HEK293 (cell line): ENCODE measurements at regions not wholly inside any gene's neighbourhood (a gene's known extent, or its start where the extent isn't known, plus 50 kb on each side); places are given as distances from the start of the nearest gene placed in this dataset.
A peak's percentile ranks its signal among the peaks of the same experiment; 100 is the strongest.

Experiments
- CTCF ChIA-PET: fragments of 350-600 bp; formaldehyde crosslinking; extraction: SDS; loops from one replicate; lab custom pipeline; 2021; ENCODE audit warnings: antibody characterized with exemption; lab: Yijun Ruan, JAX
- POLR2A ChIA-PET: fragments of 300-600 bp; formaldehyde crosslinking; extraction: SDS; loops from one replicate; lab custom pipeline; 2020; ENCODE audit warnings: antibody characterized with exemption, inconsistent platforms; lab: Yijun Ruan, JAX
- H3K27ac ChIP-seq: fragments of 200-500 bp; sonication (Bioruptor generic); 2 replicates; pipeline ENCODE4 v1.5.1; 2014; ENCODE audit warnings: low read depth, low read length, control low read depth, inconsistent platforms; ENCODE audit errors: extremely low read depth
- H3K36me3 ChIP-seq, 2 experiments: fragments of 200-500 bp in 1 of 2; sonication (Bioruptor generic) in 1 of 2; 1 replicate in 1 of 2; 2 replicates in 1 of 2; pipeline ENCODE4 v1.5.1; 2014 to 2017; ENCODE audit warnings: inconsistent platforms in 2 of 2, low read length in 2 of 2; ENCODE audit not compliant: control insufficient read depth in 2 of 2, insufficient read depth in 1 of 2
- H3K4me1 ChIP-seq: fragments of 200-500 bp; sonication (Bioruptor generic); 2 replicates; pipeline ENCODE4 v1.5.1; 2014; ENCODE audit warnings: mild to moderate bottlenecking, low read length, inconsistent platforms; ENCODE audit not compliant: control insufficient read depth, insufficient read depth
- H3K4me3 ChIP-seq: 2 replicates; pipeline ENCODE4 v1.5.1; 2011; ENCODE audit warnings: low read depth, mild to moderate bottlenecking, control low read depth, low read length, moderate library complexity
- H3K9me3 ChIP-seq: fragments of 200-500 bp; sonication (Bioruptor generic); 2 replicates; pipeline ENCODE4 v1.5.1; 2014; ENCODE audit warnings: low read depth, low read length, inconsistent platforms; ENCODE audit not compliant: control insufficient read depth, insufficient read depth
- EGR2 ChIP-seq: fragments of 450-650 bp; formaldehyde crosslinking; IDR thresholded peaks from 2 replicates; pipeline ENCODE4 v1.5.1; 2016; ENCODE audit warnings: low read depth, missing biosample characterization, missing genetic modification characterization
- HOXD13 ChIP-seq: sonication (generic); formaldehyde crosslinking; IDR thresholded peaks from 2 replicates; pipeline ENCODE4 v1.8.0; 2022; ENCODE audit warnings: missing genetic modification reagents, borderline replicate concordance
- IKZF3 ChIP-seq: fragments of 450-650 bp; IDR thresholded peaks from 2 replicates; pipeline ENCODE4 v1.5.0; 2018; ENCODE audit warnings: missing biosample characterization, mild to moderate bottlenecking, missing genetic modification characterization, moderate library complexity
- KLF16 ChIP-seq: fragments of 450-650 bp; formaldehyde crosslinking; IDR thresholded peaks from 2 replicates; pipeline ENCODE4 v1.5.1; 2017; ENCODE audit warnings: missing biosample characterization, missing genetic modification characterization
- KLF17 ChIP-seq: fragments of 450-650 bp; formaldehyde crosslinking; IDR thresholded peaks from 2 replicates; pipeline ENCODE4 v1.5.1; 2016; ENCODE audit warnings: missing biosample characterization, missing genetic modification characterization
- SCRT2 ChIP-seq: fragments of 450-650 bp; formaldehyde crosslinking; IDR thresholded peaks from 2 replicates; pipeline ENCODE4 v1.5.1; 2016; ENCODE audit warnings: missing biosample characterization, missing genetic modification characterization
- SP7 ChIP-seq: fragments of 450-650 bp; formaldehyde crosslinking; IDR thresholded peaks from 2 replicates; pipeline ENCODE4 v1.5.1; 2016; ENCODE audit warnings: missing biosample characterization, missing genetic modification characterization
- WT1 ChIP-seq: fragments of 450-650 bp; formaldehyde crosslinking; IDR thresholded peaks from 2 replicates; pipeline ENCODE4 v1.5.1; 2016; ENCODE audit warnings: missing biosample characterization, missing genetic modification characterization
- ZEB2 ChIP-seq: fragments of 450-650 bp; formaldehyde crosslinking; IDR thresholded peaks from 2 replicates; pipeline ENCODE4 v1.5.1; 2016; ENCODE audit warnings: missing biosample characterization, missing genetic modification characterization
- ZNF112 ChIP-seq: fragments of 450-650 bp; formaldehyde crosslinking; IDR thresholded peaks from 2 replicates; pipeline ENCODE4 v1.5.0; 2017; ENCODE audit warnings: missing biosample characterization, missing genetic modification characterization
- ZNF174 ChIP-seq: fragments of 450-650 bp; formaldehyde crosslinking; IDR thresholded peaks from 2 replicates; pipeline ENCODE4 v1.5.0; 2017; ENCODE audit warnings: missing biosample characterization, mild to moderate bottlenecking, missing genetic modification characterization
- ZNF18 ChIP-seq: fragments of 450-650 bp; formaldehyde crosslinking; IDR thresholded peaks from 2 replicates; pipeline ENCODE4 v1.5.1; 2016; ENCODE audit warnings: missing biosample characterization, missing genetic modification characterization
- ZNF248 ChIP-seq: fragments of 450-650 bp; formaldehyde crosslinking; IDR thresholded peaks from 2 replicates; pipeline ENCODE4 v1.5.1; 2017; ENCODE audit warnings: missing biosample characterization, missing genetic modification characterization
- ZNF274 ChIP-seq, 2 experiments: fragments of 200-500 bp in 1 of 2; fragments of 450-650 bp in 1 of 2; sonication (Bioruptor generic) in 1 of 2; formaldehyde crosslinking in 1 of 2; IDR thresholded peaks; 2 replicates each; pipeline versions ENCODE4 v1.5.1 to v1.6.1; 2014 to 2016; ENCODE audit warnings: borderline replicate concordance in 1 of 2, inconsistent platforms in 1 of 2, low read length in 1 of 2, missing biosample characterization in 1 of 2, missing genetic modification characterization in 1 of 2
- ZNF37A ChIP-seq: fragments of 450-650 bp; IDR thresholded peaks from 2 replicates; pipeline ENCODE4 v1.5.1; 2018; ENCODE audit warnings: missing biosample characterization, missing genetic modification characterization
- ZNF398 ChIP-seq: fragments of 450-650 bp; formaldehyde crosslinking; IDR thresholded peaks from 2 replicates; pipeline ENCODE4 v1.5.1; 2017; ENCODE audit warnings: missing biosample characterization, missing genetic modification characterization
- ZNF433 ChIP-seq: fragments of 450-650 bp; formaldehyde crosslinking; IDR thresholded peaks from 2 replicates; pipeline ENCODE4 v1.5.1; 2016; ENCODE audit warnings: missing biosample characterization, missing genetic modification characterization, low read depth
- ZNF488 ChIP-seq: fragments of 450-650 bp; formaldehyde crosslinking; IDR thresholded peaks from 2 replicates; pipeline ENCODE4 v1.5.1; 2016; ENCODE audit warnings: missing biosample characterization, missing genetic modification characterization
- ZNF561 ChIP-seq: fragments of 450-650 bp; IDR thresholded peaks from 2 replicates; pipeline ENCODE4 v1.5.1; 2018; ENCODE audit warnings: missing biosample characterization, missing genetic modification characterization, borderline replicate concordance
- ZNF571 ChIP-seq: fragments of 450-650 bp; formaldehyde crosslinking; IDR thresholded peaks from 2 replicates; pipeline ENCODE4 v1.5.0; 2017; ENCODE audit warnings: missing biosample characterization, missing genetic modification characterization
- ZNF585B ChIP-seq: fragments of 450-650 bp; formaldehyde crosslinking; IDR thresholded peaks from 2 replicates; pipeline ENCODE4 v1.5.1; 2016; ENCODE audit warnings: missing biosample characterization, missing genetic modification characterization
- ZNF707 ChIP-seq: fragments of 450-650 bp; formaldehyde crosslinking; IDR thresholded peaks from 2 replicates; pipeline ENCODE4 v1.5.1; 2016; ENCODE audit warnings: missing biosample characterization, missing genetic modification characterization
- ZNF791 ChIP-seq: fragments of 450-650 bp; formaldehyde crosslinking; IDR thresholded peaks from 2 replicates; pipeline ENCODE4 v1.5.1; 2016; ENCODE audit warnings: missing biosample characterization, missing genetic modification characterization
- ZNF792 ChIP-seq: fragments of 450-650 bp; formaldehyde crosslinking; IDR thresholded peaks from 2 replicates; pipeline ENCODE4 v1.5.1; 2016; ENCODE audit warnings: missing biosample characterization, missing genetic modification characterization
- ZNF843 ChIP-seq: fragments of 450-650 bp; formaldehyde crosslinking; IDR thresholded peaks from 2 replicates; pipeline ENCODE4 v1.5.1; 2016; ENCODE audit warnings: missing biosample characterization, missing genetic modification characterization
- TF ChIP-seq, protein P1 (sequence below): sonication (generic); formaldehyde crosslinking; IDR thresholded peaks from 2 replicates; pipeline ENCODE4 v1.8.1; 2022; ENCODE audit warnings: mild to moderate bottlenecking, moderate library complexity, missing genetic modification reagents

DNA sequence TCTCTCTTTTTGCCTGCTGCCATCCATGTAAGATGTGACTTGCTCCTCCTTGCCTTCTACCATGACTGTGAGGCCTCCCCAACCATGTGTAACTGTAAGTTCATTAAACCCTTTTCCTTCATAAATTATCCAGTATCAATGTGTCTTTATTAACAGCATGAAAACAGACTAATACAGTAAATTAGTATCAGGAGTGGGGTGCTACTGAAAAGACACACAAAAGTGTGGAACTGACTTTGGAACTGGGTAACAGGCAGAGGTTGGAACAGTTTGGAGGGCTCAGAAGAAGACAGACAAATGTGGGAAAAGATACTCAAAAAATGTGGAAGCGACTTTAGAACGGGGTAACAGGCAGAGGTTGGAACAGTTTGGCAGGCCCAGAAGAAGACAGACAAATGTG, 189.4 kb downstream of the HTR1B start:
- Histone ChIP-seq H3K4me3 (no peak overlapping the region), H3K36me3 (no peaks in the 10 kb centered on the region), H3K4me1 (no peaks in the 10 kb centered on the region), H3K9me3 (no peaks in the 10 kb centered on the region; the same call in none of the 2 replicates), H3K27ac (no peak overlapping the region)
- TF ChIP-seq EGR2 (tag by site-specific recombination): no peak
- TF ChIP-seq ZNF707 (tag by site-specific recombination): peak; percentile 92
- CTCF ChIA-PET: no interaction called here
- POLR2A ChIA-PET: no interaction called here

DNA sequence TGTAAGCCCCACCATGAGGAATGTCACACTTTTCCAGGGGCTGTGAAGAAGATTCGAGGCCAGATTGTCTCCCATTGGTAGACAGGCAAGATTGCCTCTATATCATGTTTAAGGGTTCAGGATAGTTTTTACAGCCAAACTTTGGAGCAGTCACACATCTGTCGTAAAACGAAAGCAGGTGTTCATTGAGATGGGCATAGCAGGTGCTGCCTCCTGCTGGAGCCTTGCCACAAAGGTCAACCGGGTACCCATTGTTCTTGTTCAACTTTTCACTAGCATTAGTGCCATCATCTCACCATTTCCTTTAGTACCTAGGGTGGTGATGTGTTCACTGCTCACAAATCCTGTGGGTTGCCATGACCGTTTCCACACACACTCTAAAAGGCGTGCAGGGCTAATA, 198.3 kb downstream of the HTR1B start:
- Histone ChIP-seq H3K4me3 (no peak overlapping the region), H3K9me3 (no peaks in the 10 kb centered on the region), H3K27ac (no peak overlapping the region), H3K36me3 (no peaks in the 10 kb centered on the region), H3K4me1 (no peaks in the 10 kb centered on the region)
- ChIA-PET CTCF (no interaction called here), POLR2A (no interaction called here)
- no peak for TF ChIP-seq ZNF112 (tag by site-specific recombination)
- no peak for TF ChIP-seq ZNF488 (tag by site-specific recombination)
- TF ChIP-seq ZNF792 (tag by site-specific recombination): no peak
- TF ChIP-seq WT1 (tag by site-specific recombination): no peak
- no peak for TF ChIP-seq KLF17 (tag by site-specific recombination)

GRCh38 chr6:77263003-77263402, 200.3 kb downstream of the HTR1B start:
- ChIA-PET CTCF (interaction anchor here (0.6 kb wide), 1 partner anchor 342 kb away, joined by 3 read pairs; no protein-coding TSS in a partner anchor), POLR2A (no interaction called here)
- no peak for TF ChIP-seq ZNF843 (tag by site-specific recombination)
- TF ChIP-seq ZNF398 (tag by site-specific recombination): no peak
- no peak for TF ChIP-seq ZNF571 (tag by site-specific recombination)
- no peak for TF ChIP-seq ZNF274 (IDR thresholded peaks at IDR 0.05; ENCODE audit: low read length)
- TF ChIP-seq ZNF274 (tag by site-specific recombination; IDR thresholded peaks at IDR 0.05; ENCODE audit: borderline replicate concordance): no peak
- TF ChIP-seq IKZF3: no peak
- no peak for TF ChIP-seq ZNF248 (tag by site-specific recombination)
- TF ChIP-seq KLF16 (tag by site-specific recombination): no peak
- no peak for TF ChIP-seq HOXD13 (CRISPR knock-in tag)
- no peak for TF ChIP-seq ZNF585B (tag by site-specific recombination)
- no peak for TF ChIP-seq ZNF561 (tag by site-specific recombination)
- TF ChIP-seq ZNF18: no peak
- no peak for TF ChIP-seq ZNF174 (tag by site-specific recombination)
- TF ChIP-seq SP7: no peak
- no peak for TF ChIP-seq ZNF791 (tag by site-specific recombination)
- TF ChIP-seq, protein P1, sequence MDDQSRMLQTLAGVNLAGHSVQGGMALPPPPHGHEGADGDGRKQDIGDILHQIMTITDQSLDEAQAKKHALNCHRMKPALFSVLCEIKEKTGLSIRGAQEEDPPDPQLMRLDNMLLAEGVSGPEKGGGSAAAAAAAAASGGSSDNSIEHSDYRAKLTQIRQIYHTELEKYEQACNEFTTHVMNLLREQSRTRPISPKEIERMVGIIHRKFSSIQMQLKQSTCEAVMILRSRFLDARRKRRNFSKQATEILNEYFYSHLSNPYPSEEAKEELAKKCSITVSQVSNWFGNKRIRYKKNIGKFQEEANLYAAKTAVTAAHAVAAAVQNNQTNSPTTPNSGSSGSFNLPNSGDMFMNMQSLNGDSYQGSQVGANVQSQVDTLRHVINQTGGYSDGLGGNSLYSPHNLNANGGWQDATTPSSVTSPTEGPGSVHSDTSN (CRISPR knock-in tag): no peak
- no peak for TF ChIP-seq ZNF37A (tag by site-specific recombination)
- TF ChIP-seq SCRT2: no peak
- TF ChIP-seq ZNF433 (tag by site-specific recombination): no peak
- TF ChIP-seq ZEB2 (tag by site-specific recombination): no peak
- Histone ChIP-seq H3K27ac (no peak overlapping the region), H3K36me3 (no peaks in the 10 kb centered on the region), H3K9me3 (no peaks in the 10 kb centered on the region), H3K4me3 (no peak overlapping the region), H3K4me1 (no peaks in the 10 kb centered on the region)
